Progenitor cell of endocrine pancreas (in vitro differentiated cells): ENCODE measurements at regions not wholly inside any gene's neighbourhood (a gene's known extent, or its start where the extent isn't known, plus 50 kb on each side); places are given as distances from the start of the nearest gene placed in this dataset.

Source experiments
- DNase-seq: peaks from one replicate; pipeline ENCODE4 v3.0.0; 2021; ENCODE audit warnings: low spot score; ENCODE audit not compliant: unreplicated experiment
- H3K27ac Mint-ChIP-seq: 2 replicates; pipeline ENCODE4 v1.8.0; 2021; ENCODE audit warnings: mild to moderate bottlenecking, moderate library complexity, mixed read lengths
- H3K27me3 Mint-ChIP-seq: 2 replicates; pipeline ENCODE4 v1.8.0; 2021; ENCODE audit warnings: mixed read lengths
- H3K36me3 Mint-ChIP-seq: 2 replicates; pipeline ENCODE4 v1.8.0; 2022; ENCODE audit warnings: mixed read lengths; ENCODE audit not compliant: insufficient read depth
- H3K4me1 Mint-ChIP-seq: 2 replicates; pipeline ENCODE4 v1.8.0; 2021; ENCODE audit warnings: low read depth, mixed read lengths
- H3K4me3 Mint-ChIP-seq: 2 replicates; pipeline ENCODE4 v1.8.0; 2021; ENCODE audit warnings: low read depth, mild to moderate bottlenecking, moderate library complexity, mixed read lengths
- H3K9me3 Mint-ChIP-seq: 2 replicates; pipeline ENCODE4 v1.8.0; 2021; ENCODE audit warnings: low read depth, mixed read lengths
- CTCF ChIP-seq: fragments of 200-600 bp; sonication (generic); IDR thresholded peaks from one replicate; pipeline ENCODE4 v1.5.0; 2021; ENCODE audit warnings: antibody characterized with exemption, mild to moderate bottlenecking; ENCODE audit not compliant: unreplicated experiment

GRCh38 chr2:16331772-16332171 is 333.9 kb downstream of the CYRIA start:
- DNase-seq, result no peak
- no peak for TF ChIP-seq CTCF
- Mint-ChIP-seq H3K4me1 (peaks cover 34% of the 10 kb centered on the region), H3K27me3 (peaks cover 45% of the 10 kb centered on the region), H3K36me3 (no peaks in the 10 kb centered on the region), H3K4me3 (no peak overlapping the region), H3K9me3 (no peaks in the 10 kb centered on the region), H3K27ac (no peak overlapping the region)

GRCh38 chr2:16330982-16331381 is 334.7 kb downstream of the CYRIA start:
- peak overlapping the region; percentile 88 for H3K27ac Mint-ChIP-seq

GRCh38 chr2:16330571-16330970 is 335.1 kb downstream of the CYRIA start:
- Mint-ChIP-seq H3K9me3 (no peaks in the 10 kb centered on the region), H3K27me3 (peaks cover 47% of the 10 kb centered on the region), H3K4me1 (peaks cover 28% of the 10 kb centered on the region), H3K36me3 (no peaks in the 10 kb centered on the region), H3K27ac (peak overlapping the region; percentile 88), H3K4me3 (no peak overlapping the region)
- peak; percentile 22 for DNase-seq
- no peak for TF ChIP-seq CTCF

More at GRCh38 chr2:16330982-16331381, 334.7 kb downstream of the CYRIA start:
- Mint-ChIP-seq H3K4me1 (peaks cover 32% of the 10 kb centered on the region), H3K27me3 (peaks cover 46% of the 10 kb centered on the region), H3K9me3 (no peaks in the 10 kb centered on the region), H3K4me3 (no peak overlapping the region), H3K36me3 (no peaks in the 10 kb centered on the region)
- no peak for TF ChIP-seq CTCF
- DNase-seq, result no peak

- no peak overlapping the region for H3K4me3 Mint-ChIP-seq
- peaks cover 50% of the 10 kb centered on the region for H3K27me3 Mint-ChIP-seq
- no peaks in the 10 kb centered on the region for H3K9me3 Mint-ChIP-seq
- no peak for DNase-seq
- no peaks in the 10 kb centered on the region for H3K36me3 Mint-ChIP-seq
- TF ChIP-seq CTCF, result no peak
- peak overlapping the region; percentile 65 for H3K27ac Mint-ChIP-seq
- peaks cover 24% of the 10 kb centered on the region for H3K4me1 Mint-ChIP-seq
Observed at GRCh38 chr2:16330012-16330411, 335.6 kb downstream of the CYRIA start.

GRCh38 chr2:16329421-16329820 is 336.2 kb downstream of the CYRIA start:
- H3K27me3 Mint-ChIP-seq, result peaks cover 49% of the 10 kb centered on the region
- peaks cover 23% of the 10 kb centered on the region for H3K4me1 Mint-ChIP-seq
- no peaks in the 10 kb centered on the region for H3K36me3 Mint-ChIP-seq
- TF ChIP-seq CTCF, result no peak
- no peak overlapping the region for H3K4me3 Mint-ChIP-seq
- DNase-seq, result no peak
- no peak overlapping the region for H3K27ac Mint-ChIP-seq
- H3K9me3 Mint-ChIP-seq, result no peaks in the 10 kb centered on the region
